Mesenchymal stem cell (in vitro differentiated cells and primary cell): ENCODE measurements at regions not wholly inside any gene's neighbourhood (a gene's known extent, or its start where the extent isn't known, plus 50 kb on each side); places are given as distances from the start of the nearest gene placed in this dataset.

Experiments used
- DNase-seq: peaks from one replicate; pipeline ENCODE4 v3.0.0-alpha.2; 2013
- H2AFZ ChIP-seq: one replicate; pipeline ENCODE4 v1.6.1; 2013; ENCODE audit warnings: low read depth, mild to moderate bottlenecking, control low read depth, inconsistent platforms, low read length, moderate library complexity
- H2AK5ac ChIP-seq: 2 replicates; pipeline ENCODE4 v1.6.1; 2013; ENCODE audit warnings: low read length, moderate library complexity, mild to moderate bottlenecking, inconsistent platforms; ENCODE audit not compliant: severe bottlenecking
- H2BK120ac ChIP-seq: one replicate; pipeline ENCODE4 v1.6.1; 2013; ENCODE audit warnings: low read depth, mild to moderate bottlenecking, inconsistent platforms, low read length, moderate library complexity
- H2BK12ac ChIP-seq, 2 experiments: one replicate each; pipeline ENCODE4 v1.6.1; 2013; ENCODE audit warnings: inconsistent platforms in 2 of 2, low read length in 2 of 2, mild to moderate bottlenecking in 2 of 2, moderate library complexity in 2 of 2, control low read depth in 1 of 2
- H2BK15ac ChIP-seq: one replicate; pipeline ENCODE4 v1.6.1; 2013; ENCODE audit warnings: mild to moderate bottlenecking, low read depth, inconsistent platforms; ENCODE audit not compliant: poor library complexity, severe bottlenecking
- H2BK5ac ChIP-seq: 2 replicates; pipeline ENCODE4 v1.6.1; 2013; ENCODE audit warnings: low read depth, mild to moderate bottlenecking, low read length, control low read depth, inconsistent platforms; ENCODE audit not compliant: poor library complexity, severe bottlenecking
- H3K14ac ChIP-seq, 2 experiments: one replicate each; pipeline ENCODE4 v1.6.1; 2013; ENCODE audit warnings: inconsistent platforms in 2 of 2, low read length in 2 of 2, control low read depth in 1 of 2, mild to moderate bottlenecking in 1 of 2, moderate library complexity in 1 of 2
- H3K18ac ChIP-seq, 2 experiments: one replicate each; pipeline ENCODE4 v1.6.1; 2013; ENCODE audit warnings: inconsistent platforms in 2 of 2, low read length in 2 of 2, control low read depth in 1 of 2, low read depth in 1 of 2, mild to moderate bottlenecking in 1 of 2
- H3K23ac ChIP-seq, 2 experiments: one replicate each; pipeline ENCODE4 v1.6.1; 2013; ENCODE audit warnings: inconsistent platforms in 2 of 2, low read length in 2 of 2, mild to moderate bottlenecking in 2 of 2, moderate library complexity in 2 of 2, control low read depth in 1 of 2
- H3K27ac ChIP-seq: 2 replicates; pipeline ENCODE4 v1.5.1; 2013; ENCODE audit warnings: mild to moderate bottlenecking, moderate library complexity, low read length, control low read depth, inconsistent platforms; ENCODE audit not compliant: poor library complexity, severe bottlenecking
- H3K27me3 ChIP-seq, 2 experiments: 2 replicates each; pipeline versions ENCODE4 v1.6.1 to v1.7.0; 2013; ENCODE audit warnings: low read length in 2 of 2, mild to moderate bottlenecking in 2 of 2, moderate library complexity in 2 of 2, control low read depth in 1 of 2, inconsistent platforms in 1 of 2; ENCODE audit not compliant: control insufficient read depth in 1 of 2, insufficient read depth in 1 of 2
- H3K36me3 ChIP-seq, 2 experiments: 2 replicates each; pipeline versions ENCODE4 v1.6.1 to v1.7.0; 2013; ENCODE audit warnings: low read length in 2 of 2, control low read depth in 1 of 2, inconsistent platforms in 1 of 2, low read depth in 1 of 2, mild to moderate bottlenecking in 1 of 2; ENCODE audit not compliant: insufficient read depth in 2 of 2, control insufficient read depth in 1 of 2
- H3K4ac ChIP-seq, 2 experiments: one replicate each; pipeline ENCODE4 v1.6.1; 2013; ENCODE audit warnings: inconsistent platforms in 2 of 2, low read length in 2 of 2, mild to moderate bottlenecking in 2 of 2, moderate library complexity in 2 of 2, control low read depth in 1 of 2, low read depth in 1 of 2
- H3K4me1 ChIP-seq: 2 replicates; pipeline ENCODE4 v1.6.1; 2013; ENCODE audit warnings: low read depth, low read length, control low read depth; ENCODE audit not compliant: control insufficient read depth, insufficient read depth
- H3K4me2 ChIP-seq: 2 replicates; pipeline ENCODE4 v1.6.1; 2013; ENCODE audit warnings: low read length, mild to moderate bottlenecking, inconsistent platforms; ENCODE audit not compliant: poor library complexity, severe bottlenecking
- H3K4me3 ChIP-seq, 2 experiments: 2 replicates each; pipeline versions ENCODE4 v1.5.1 to v1.7.0; 2013; ENCODE audit warnings: low read length in 2 of 2, mild to moderate bottlenecking in 2 of 2, control low read depth in 1 of 2, low read depth in 1 of 2; ENCODE audit not compliant: insufficient read depth in 1 of 2
- H3K79me1 ChIP-seq: replicated peaks from 2 replicates; pipeline ENCODE4 v1.6.1; 2013; ENCODE audit warnings: mild to moderate bottlenecking, control low read depth, low read length, inconsistent platforms; ENCODE audit not compliant: poor library complexity, severe bottlenecking
- H3K9ac ChIP-seq: 2 replicates; pipeline ENCODE4 v1.7.0; 2013; ENCODE audit warnings: mild to moderate bottlenecking, low read length, moderate library complexity
- H3K9me3 ChIP-seq: 2 replicates; pipeline ENCODE4 v1.7.0; 2013; ENCODE audit warnings: mild to moderate bottlenecking, low read length; ENCODE audit not compliant: control insufficient read depth
- H4K8ac ChIP-seq: one replicate; pipeline ENCODE4 v1.6.1; 2013; ENCODE audit warnings: inconsistent platforms, mild to moderate bottlenecking, low read length, moderate library complexity
- H4K91ac ChIP-seq: one replicate; pipeline ENCODE4 v1.6.1; 2013; ENCODE audit warnings: mild to moderate bottlenecking, low read length, inconsistent platforms
- WGBS: methylation state at CpG from one replicate; pipeline ENCODE4 v1.1.7; 2013; ENCODE audit warnings: mixed read lengths; 5-methylcytosine and 5-hydroxymethylcytosine counted together

DNA sequence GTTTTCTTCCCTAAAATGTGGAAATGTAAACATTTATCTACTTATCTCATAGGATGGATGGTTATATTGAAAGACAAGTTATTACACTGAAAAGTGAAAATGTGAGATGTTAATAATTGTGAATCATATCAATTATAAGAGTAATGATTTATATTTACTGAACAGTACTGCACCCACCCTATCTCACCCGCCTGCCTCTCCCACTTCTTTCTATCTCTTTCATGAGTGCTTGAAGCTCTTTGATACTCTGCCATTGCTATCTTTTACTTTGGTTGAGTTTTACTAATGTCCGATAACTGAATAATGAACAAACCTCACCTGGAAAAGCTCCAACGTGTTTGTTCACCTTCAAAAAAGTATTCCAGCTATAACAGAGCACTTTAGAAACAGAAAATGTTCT lies 263.0 kb upstream of the UBASH3B start:
- Histone ChIP-seq H3K4me2 (no peak overlapping the region), H3K27ac (no peak overlapping the region), H3K9me3 (peaks cover 3% of the 10 kb centered on the region), H3K27me3 (peaks cover 0 to 4% of the 10 kb centered on the region in 2 experiments), H3K36me3 (no peaks in the 10 kb centered on the region), H3K4me3 (no peak overlapping the region), H3K79me1 (no peaks in the 10 kb centered on the region), H2BK5ac (no peak overlapping the region), H4K91ac (no peak overlapping the region), H2BK15ac (no peak overlapping the region), H3K4ac (no peak overlapping the region), H2BK12ac (no peak overlapping the region), H2AFZ (no peak overlapping the region), H3K14ac (no peak overlapping the region), H2AK5ac (no peak overlapping the region), H3K9ac (no peak overlapping the region), H4K8ac (no peak overlapping the region), H3K18ac (no peak overlapping the region), H3K4me1 (no peaks in the 10 kb centered on the region), H3K23ac (no peak overlapping the region), H2BK120ac (no peak overlapping the region)
- no peak for DNase-seq
- 63% methylated on average over 1 of the region's 3 CpGs for WGBS

DNA sequence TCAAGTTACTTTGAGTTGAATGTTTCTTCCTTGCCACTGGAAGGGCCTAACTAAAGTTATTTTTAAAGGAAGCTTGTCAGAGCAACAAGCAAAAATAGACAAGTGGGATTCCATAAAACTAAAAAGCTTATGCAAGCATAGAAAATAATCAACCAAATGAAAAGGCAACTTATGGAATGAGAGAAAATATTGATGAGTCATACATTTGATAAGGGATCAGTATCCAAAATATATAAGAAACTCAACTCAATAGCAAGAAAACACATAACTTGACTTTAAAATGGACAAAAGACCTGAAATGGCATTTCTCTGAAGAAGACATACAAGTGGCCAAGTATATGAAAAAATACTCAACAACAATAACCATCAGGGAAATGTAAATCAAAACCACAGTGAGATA lies 264.5 kb upstream of the UBASH3B start:
- no peak overlapping the region for H3K9ac ChIP-seq
- no peaks in the 10 kb centered on the region for H3K36me3 ChIP-seq
- H3K4ac ChIP-seq: no peak overlapping the region

DNA sequence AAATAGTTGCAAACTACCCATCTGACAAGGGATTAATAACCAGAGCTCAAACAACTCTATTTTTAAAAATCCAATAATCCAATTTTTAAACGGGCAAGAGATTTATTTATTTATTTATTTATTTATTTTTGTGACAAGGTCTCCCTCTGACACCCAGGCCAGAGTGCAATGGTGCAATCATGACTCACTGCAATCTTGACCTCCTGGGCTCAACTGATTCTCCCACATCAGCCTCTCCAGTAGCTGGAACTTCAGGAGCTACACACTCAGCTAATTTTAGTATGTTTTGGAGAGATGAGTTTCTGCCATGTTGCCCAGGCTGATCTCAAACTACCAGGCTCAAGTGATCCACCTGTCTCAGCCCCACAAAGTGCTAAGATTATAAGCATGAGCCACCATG lies 267.2 kb upstream of the BLID start:
- no peaks in the 10 kb centered on the region for H3K4me1 ChIP-seq
- H3K4me2 ChIP-seq: no peak overlapping the region
- H3K27me3 ChIP-seq: no peaks in the 10 kb centered on the region
- no peak overlapping the region for H3K23ac ChIP-seq
- DNase-seq: no peak
- no peak overlapping the region for H3K4me3 ChIP-seq
- H2AK5ac ChIP-seq: no peak overlapping the region
- H3K9ac ChIP-seq: no peak overlapping the region
- no peak overlapping the region for H2BK5ac ChIP-seq
- H2BK12ac ChIP-seq: no peak overlapping the region
- H3K4ac ChIP-seq: no peak overlapping the region
- H3K14ac ChIP-seq: no peak overlapping the region
- H3K36me3 ChIP-seq: no peaks in the 10 kb centered on the region
- no peak overlapping the region for H3K18ac ChIP-seq
- no peak overlapping the region for H4K91ac ChIP-seq
- H4K8ac ChIP-seq: no peak overlapping the region
- WGBS: no CpG with 5 or more reads among the region's 1 CpG
- no peak overlapping the region for H2BK15ac ChIP-seq
- H2BK120ac ChIP-seq: no peak overlapping the region
- H3K79me1 ChIP-seq: no peaks in the 10 kb centered on the region
- H3K27ac ChIP-seq: no peak overlapping the region
- peaks cover 38% of the 10 kb centered on the region for H3K9me3 ChIP-seq
- no peak overlapping the region for H2AFZ ChIP-seq

More for the DNA sequence above, 264.5 kb upstream of the UBASH3B start:
- no peak overlapping the region for H2AK5ac ChIP-seq
- H2BK120ac ChIP-seq: no peak overlapping the region
- H3K4me3 ChIP-seq: no peak overlapping the region
- no peak overlapping the region for H3K27ac ChIP-seq
- no peak overlapping the region for H4K91ac ChIP-seq
- H2BK15ac ChIP-seq: no peak overlapping the region
- H2AFZ ChIP-seq: no peak overlapping the region
- H4K8ac ChIP-seq: no peak overlapping the region
- H3K23ac ChIP-seq: no peak overlapping the region
- H2BK12ac ChIP-seq: no peak overlapping the region
- peaks cover 3% of the 10 kb centered on the region for H3K9me3 ChIP-seq
- H3K4me2 ChIP-seq: no peak overlapping the region
- H3K18ac ChIP-seq: no peak overlapping the region
- no peak overlapping the region for H3K14ac ChIP-seq
- H3K4me1 ChIP-seq: no peaks in the 10 kb centered on the region
- H3K79me1 ChIP-seq: no peaks in the 10 kb centered on the region
- no peak overlapping the region for H2BK5ac ChIP-seq
- peaks cover 0 to 4% of the 10 kb centered on the region in 2 experiments for H3K27me3 ChIP-seq
- DNase-seq: no peak

DNA sequence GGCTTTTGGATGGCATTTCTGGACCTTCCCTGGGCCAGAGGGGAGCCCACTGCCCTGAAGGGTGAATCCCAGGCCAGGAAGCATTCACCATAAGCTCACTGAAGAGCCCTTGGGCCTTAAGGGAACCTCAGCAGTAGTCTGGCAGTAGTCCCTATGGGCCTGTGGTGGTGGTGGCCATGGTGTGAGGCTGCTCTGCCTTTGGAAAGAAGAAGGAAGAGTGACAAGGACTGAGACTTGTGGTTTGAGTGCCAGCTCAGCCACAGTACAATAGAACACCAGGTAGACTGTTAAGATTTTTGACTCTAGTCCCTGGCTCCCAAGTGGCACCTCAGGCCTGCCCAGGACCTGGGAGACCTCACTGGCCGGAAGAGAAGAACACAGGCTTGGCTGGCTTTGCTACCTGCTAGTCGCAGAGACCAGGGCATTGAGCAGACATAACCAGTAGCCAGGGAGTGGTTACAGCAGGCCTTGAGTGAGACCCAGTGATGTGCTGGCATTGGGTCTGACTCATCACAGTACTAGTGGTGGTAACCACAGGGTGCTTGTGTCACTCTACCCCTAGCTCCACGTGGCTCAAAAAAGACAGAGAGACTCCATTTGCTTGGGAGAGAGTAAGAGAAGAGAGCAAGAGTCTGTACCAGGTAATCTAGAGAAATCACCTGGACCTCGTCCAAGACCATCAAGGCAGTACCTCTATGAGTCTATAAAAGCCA lies 259.8 kb upstream of the BLID start:
- Histone ChIP-seq H4K91ac (no peak overlapping the region), H2AK5ac (no peak overlapping the region), H3K18ac (no peak overlapping the region), H3K4me2 (no peak overlapping the region), H3K4me1 (no peaks in the 10 kb centered on the region), H2BK120ac (no peak overlapping the region), H3K4me3 (no peak overlapping the region), H3K14ac (no peak overlapping the region), H3K9me3 (peaks cover 23% of the 10 kb centered on the region), H2BK12ac (no peak overlapping the region), H2BK15ac (no peak overlapping the region), H3K27ac (no peak overlapping the region), H2AFZ (no peak overlapping the region), H3K9ac (no peak overlapping the region), H3K79me1 (no peaks in the 10 kb centered on the region), H3K23ac (no peak overlapping the region), H2BK5ac (no peak overlapping the region), H3K27me3 (peaks cover 0 to 4% of the 10 kb centered on the region in 2 experiments), H4K8ac (no peak overlapping the region), H3K4ac (no peak overlapping the region), H3K36me3 (no peaks in the 10 kb centered on the region)
- whole genome bisulfite sequencing: 52% methylated on average over 4 of the region's 4 CpGs
- DNase-seq: no peak
